ENCODE measurements at regions not wholly inside any gene's neighbourhood (a gene's known extent, or its start where the extent isn't known, plus 50 kb on each side); places are given as distances from the start of the nearest gene placed in this dataset.

GRCh38 chr2:9086465-9086864 is 83.0 kb upstream of the MBOAT2 start:
- DNase-seq (ENCODE audit: low spot score): no peak
- no peak for ATAC-seq

GRCh38 chr2:9085353-9085752 is 81.9 kb upstream of the MBOAT2 start:
- DNase-seq (ENCODE audit: low spot score) (no peak), ATAC-seq (no peak)

GRCh38 chr2:9083287-9083686 is 79.8 kb upstream of the MBOAT2 start:
- ATAC-seq (no peak), DNase-seq (ENCODE audit: low spot score) (no peak)

- no peak for ATAC-seq
- no peak for DNase-seq (ENCODE audit: low spot score)
Observed at GRCh38 chr2:9082158-9082557, 78.7 kb upstream of the MBOAT2 start.

- ATAC-seq (no peak), DNase-seq (ENCODE audit: low spot score) (no peak)
Observed at GRCh38 chr2:9081750-9082149, 78.3 kb upstream of the MBOAT2 start.

- no peak for DNase-seq (ENCODE audit: low spot score)
- ATAC-seq: no peak
Observed at GRCh38 chr2:9078405-9078804, 74.9 kb upstream of the MBOAT2 start.

GRCh38 chr2:9077691-9078090 is 74.2 kb upstream of the MBOAT2 start:
- DNase-seq (ENCODE audit: low spot score): no peak
- ATAC-seq: no peak

- no peak for ATAC-seq
- no peak for DNase-seq (ENCODE audit: low spot score)
Observed at GRCh38 chr2:9076755-9077154, 73.3 kb upstream of the MBOAT2 start.

GRCh38 chr2:9076210-9076609 is 72.7 kb upstream of the MBOAT2 start:
- DNase-seq (ENCODE audit: low spot score) (no peak), ATAC-seq (no peak)

- ATAC-seq (no peak), DNase-seq (ENCODE audit: low spot score) (no peak)
Observed at GRCh38 chr2:9074930-9075329, 71.4 kb upstream of the MBOAT2 start.

GRCh38 chr2:9071584-9072124 is 68.2 kb upstream of the MBOAT2 start:
- DNase-seq (ENCODE audit: low spot score) (no peak), ATAC-seq (no peak)

- no peak for DNase-seq (ENCODE audit: low spot score)
- no peak for ATAC-seq
Observed at GRCh38 chr2:9071032-9071431, 67.5 kb upstream of the MBOAT2 start.

- no peak for DNase-seq (ENCODE audit: low spot score)
- no peak for ATAC-seq
Observed at GRCh38 chr2:9069543-9069942, 66.1 kb upstream of the MBOAT2 start.

- ATAC-seq (no peak), DNase-seq (ENCODE audit: low spot score) (no peak)
Observed at GRCh38 chr2:9065901-9066300, 62.4 kb upstream of the MBOAT2 start.

- DNase-seq (ENCODE audit: low spot score) (no peak), ATAC-seq (no peak)
Observed at GRCh38 chr2:9063023-9063606, 59.6 kb upstream of the MBOAT2 start.

- no peak for DNase-seq (ENCODE audit: low spot score)
- ATAC-seq: no peak
Observed at GRCh38 chr2:9060819-9061218, 57.3 kb upstream of the MBOAT2 start.

- ATAC-seq (no peak), DNase-seq (ENCODE audit: low spot score) (no peak)
Observed at GRCh38 chr2:9057939-9058761, 54.7 kb upstream of the MBOAT2 start.

- DNase-seq (ENCODE audit: low spot score) (no peak), ATAC-seq (no peak)
Observed at GRCh38 chr2:9055471-9055870, 52.0 kb upstream of the MBOAT2 start.

- no peak for ATAC-seq
Observed at GRCh38 chr2:9053534-9053931, 50.0 kb upstream of the MBOAT2 start.

More at GRCh38 chr2:9053534-9053931, 50.0 kb upstream of the MBOAT2 start:
- no peak for DNase-seq (ENCODE audit: low spot score)

All from left lobe of liver (tissue), 2 donors.